Spleen (tissue), 7 donors: ENCODE measurements at regions not wholly inside any gene's neighbourhood (a gene's known extent, or its start where the extent isn't known, plus 50 kb on each side); places are given as distances from the start of the nearest gene placed in this dataset.

Source experiments
- POLR2A ChIP-seq, 3 donors: fragments of 450-650 bp; IDR thresholded peaks; one replicate each; pipeline ENCODE4 v1.5.1; 2017; ENCODE audit warnings: antibody characterized with exemption in 3 of 3, mild to moderate bottlenecking in 1 of 3
- TF ChIP-seq, protein P1 (sequence below), 11 experiments: fragments of 200-600 bp in 7 of 11; fragments of 450-650 bp in 4 of 11; sonication (generic) in 4 of 11; IDR thresholded peaks in 8 of 11; conservative IDR thresholded peaks in 3 of 11; 1 replicate in 7 of 11; 2 replicates in 4 of 11; pipeline versions ENCODE4 v1.4.0 to v1.8.0; 2016 to 2021; ENCODE audit warnings: antibody characterized with exemption in 11 of 11, inconsistent platforms in 4 of 11, mild to moderate bottlenecking in 1 of 11
- donor health status: DM: no; HTN: no; CAD: no; lungs with moderate emphysema.
- donor health status: DM: no; HTN: no; CAD: no.
- donor health status: DM: no; HTN: no; CAD: no.

DNA sequence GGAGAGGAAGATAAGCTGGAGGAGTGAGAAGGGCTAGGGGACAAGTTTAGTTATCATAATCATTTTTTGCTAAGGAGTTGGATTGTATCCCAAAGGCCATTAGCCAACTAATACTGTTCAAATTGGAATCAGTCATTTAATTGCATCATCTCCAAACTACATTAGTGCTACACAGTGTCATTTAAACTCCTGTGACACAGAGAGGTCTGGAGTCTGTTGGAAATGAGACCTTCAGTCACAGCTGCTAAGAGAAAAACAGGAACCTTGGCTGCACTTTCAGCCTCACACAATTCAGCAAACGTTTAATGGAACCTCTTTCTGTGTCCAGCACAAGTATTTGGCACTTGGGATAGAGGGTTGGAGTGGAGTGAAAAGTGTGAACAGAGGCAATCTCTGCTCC is 175.5 kb upstream of the MGAT5 start:
- TF ChIP-seq, protein P1, sequence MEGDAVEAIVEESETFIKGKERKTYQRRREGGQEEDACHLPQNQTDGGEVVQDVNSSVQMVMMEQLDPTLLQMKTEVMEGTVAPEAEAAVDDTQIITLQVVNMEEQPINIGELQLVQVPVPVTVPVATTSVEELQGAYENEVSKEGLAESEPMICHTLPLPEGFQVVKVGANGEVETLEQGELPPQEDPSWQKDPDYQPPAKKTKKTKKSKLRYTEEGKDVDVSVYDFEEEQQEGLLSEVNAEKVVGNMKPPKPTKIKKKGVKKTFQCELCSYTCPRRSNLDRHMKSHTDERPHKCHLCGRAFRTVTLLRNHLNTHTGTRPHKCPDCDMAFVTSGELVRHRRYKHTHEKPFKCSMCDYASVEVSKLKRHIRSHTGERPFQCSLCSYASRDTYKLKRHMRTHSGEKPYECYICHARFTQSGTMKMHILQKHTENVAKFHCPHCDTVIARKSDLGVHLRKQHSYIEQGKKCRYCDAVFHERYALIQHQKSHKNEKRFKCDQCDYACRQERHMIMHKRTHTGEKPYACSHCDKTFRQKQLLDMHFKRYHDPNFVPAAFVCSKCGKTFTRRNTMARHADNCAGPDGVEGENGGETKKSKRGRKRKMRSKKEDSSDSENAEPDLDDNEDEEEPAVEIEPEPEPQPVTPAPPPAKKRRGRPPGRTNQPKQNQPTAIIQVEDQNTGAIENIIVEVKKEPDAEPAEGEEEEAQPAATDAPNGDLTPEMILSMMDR (IDR thresholded peaks at IDR 0.05 in 8 of 11, conservative IDR thresholded peaks at IDR 0.05 in 3 of 11), result no peak
- TF ChIP-seq POLR2A (IDR thresholded peaks at IDR 0.05), result no peak
